ENCODE measurements at regions not wholly inside any gene's neighbourhood (a gene's known extent, or its start where the extent isn't known, plus 50 kb on each side); places are given as distances from the start of the nearest gene placed in this dataset.

- in situ Hi-C loops (cut with HindIII; ENCODE audit: low pct_ligation_motif_present, low sequenced_read_pairs), result no loop called here
- Histone ChIP-seq H3K36me3 (replicated peaks) (no peaks in the 10 kb centered on the region), H3K27ac (no peak overlapping the region), H3K27me3 (replicated peaks) (no peaks in the 10 kb centered on the region), H3K4me3 (ENCODE audit: low read depth, low read length) (no peak overlapping the region)
- TF ChIP-seq CTCF (IDR thresholded peaks at IDR 0.05; ENCODE audit: low read depth, low read length, missing control alignments), result no peak
- no peak for DNase-seq
Measured at GRCh38 chr16:11409398-11409797, 64.1 kb downstream of the RMI2 start.

- TF ChIP-seq CTCF (IDR thresholded peaks at IDR 0.05; ENCODE audit: low read depth, low read length, missing control alignments), result no peak
- Histone ChIP-seq H3K4me3 (ENCODE audit: low read depth, low read length) (no peak overlapping the region), H3K27ac (no peak overlapping the region), H3K36me3 (replicated peaks) (no peaks in the 10 kb centered on the region), H3K27me3 (replicated peaks) (no peaks in the 10 kb centered on the region)
- in situ Hi-C loops (cut with HindIII; ENCODE audit: low pct_ligation_motif_present, low sequenced_read_pairs), result no loop called here
- no peak for DNase-seq
Measured at GRCh38 chr16:11410376-11411058, 65.3 kb downstream of the RMI2 start.

GRCh38 chr16:11411059-11411550 lies 65.8 kb downstream of the RMI2 start:
- no peak for DNase-seq
- Histone ChIP-seq H3K27me3 (replicated peaks) (no peaks in the 10 kb centered on the region), H3K4me3 (ENCODE audit: low read depth, low read length) (no peak overlapping the region), H3K27ac (no peak overlapping the region), H3K36me3 (replicated peaks) (no peaks in the 10 kb centered on the region)
- no peak for TF ChIP-seq CTCF (IDR thresholded peaks at IDR 0.05; ENCODE audit: low read depth, low read length, missing control alignments)
- in situ Hi-C loops (cut with HindIII; ENCODE audit: low pct_ligation_motif_present, low sequenced_read_pairs), result no loop called here

- no peak for DNase-seq
- Histone ChIP-seq H3K4me3 (ENCODE audit: low read depth, low read length) (no peak overlapping the region), H3K27ac (no peak overlapping the region), H3K27me3 (replicated peaks) (no peaks in the 10 kb centered on the region), H3K36me3 (replicated peaks) (no peaks in the 10 kb centered on the region)
- in situ Hi-C loops (cut with HindIII; ENCODE audit: low pct_ligation_motif_present, low sequenced_read_pairs), result no loop called here
- TF ChIP-seq CTCF (IDR thresholded peaks at IDR 0.05; ENCODE audit: low read depth, low read length, missing control alignments), result no peak
Measured at GRCh38 chr16:11412175-11412904, 67.1 kb downstream of the RMI2 start.

DNA sequence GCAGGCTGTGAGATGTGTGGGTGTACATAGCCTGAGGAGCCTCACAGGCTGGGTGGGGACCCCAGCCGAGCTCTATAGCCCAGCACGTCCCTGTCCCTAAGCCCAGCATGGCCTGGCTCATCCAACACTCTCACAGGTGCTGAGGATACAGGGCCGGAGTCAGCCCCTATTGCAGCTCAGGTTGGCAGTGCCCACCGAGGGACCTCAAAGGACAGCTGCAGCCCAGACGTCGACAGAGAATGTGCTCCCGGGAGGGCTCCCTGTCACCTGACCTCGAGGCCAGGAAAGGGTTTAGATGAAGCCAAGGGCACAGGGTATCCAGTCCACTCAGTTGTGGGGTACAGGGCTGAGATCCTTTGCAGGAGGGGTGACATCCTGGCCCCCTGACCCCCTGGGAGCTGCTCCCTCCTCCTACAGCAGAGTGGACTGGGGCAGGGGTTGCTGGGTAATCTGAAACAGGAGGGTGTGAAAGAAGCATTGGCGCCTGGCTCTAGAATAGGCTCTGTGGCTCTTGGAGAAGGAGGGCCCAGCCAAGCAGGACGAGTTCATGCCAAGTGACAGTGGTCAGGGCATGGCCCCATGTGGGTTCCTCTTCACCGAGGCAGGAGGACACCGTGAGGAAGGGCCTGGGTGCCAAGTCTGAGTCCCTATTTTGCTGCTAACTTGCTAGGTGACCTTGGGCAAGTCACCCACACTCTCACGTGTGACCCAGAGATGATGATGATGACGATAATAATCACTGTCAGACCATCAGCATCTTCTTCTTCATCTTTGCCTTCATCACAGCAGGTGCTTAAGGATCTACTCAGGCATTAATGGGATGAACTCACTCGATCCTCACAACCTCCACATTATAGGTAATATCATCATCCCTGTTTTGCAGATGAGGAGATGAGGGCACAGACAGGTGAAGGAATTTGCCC lies 68.0 kb downstream of the RMI2 start:
- in situ Hi-C loops (cut with HindIII; ENCODE audit: low pct_ligation_motif_present, low sequenced_read_pairs), result no loop called here
- no peaks in the 10 kb centered on the region for H3K36me3 ChIP-seq (replicated peaks)
- H3K4me3 ChIP-seq (ENCODE audit: low read depth, low read length), result no peak overlapping the region
- no peak for TF ChIP-seq CTCF (IDR thresholded peaks at IDR 0.05; ENCODE audit: low read depth, low read length, missing control alignments)
- H3K27ac ChIP-seq, result no peak overlapping the region
- no peak for DNase-seq
- H3K27me3 ChIP-seq (replicated peaks), result no peaks in the 10 kb centered on the region

All from brain microvascular endothelial cell (primary cell).